ENCODE measurements at regions not wholly inside any gene's neighbourhood (a gene's known extent, or its start where the extent isn't known, plus 50 kb on each side); places are given as distances from the start of the nearest gene placed in this dataset.
"Not testable (repeated sequence)": the region's sequence is repeated elsewhere in the genome, so short reads cannot be mapped to it uniquely, and the experiment has no call there.

- Mint-ChIP-seq H3K36me3 (no peaks in the 10 kb centered on the region), H3K27me3 (no peaks in the 10 kb centered on the region), H3K27ac (no peak overlapping the region), H3K4me3 (no peak overlapping the region), H3K4me1 (no peaks in the 10 kb centered on the region), H3K9me3 (no peaks in the 10 kb centered on the region)
- ATAC-seq, result no peak
Observed at GRCh38 chr4:174016251-174016650, 267.2 kb downstream of the FBXO8 start.

- Mint-ChIP-seq H3K27ac (no peak overlapping the region), H3K9me3 (no peaks in the 10 kb centered on the region), H3K4me1 (no peaks in the 10 kb centered on the region), H3K4me3 (no peak overlapping the region), H3K27me3 (no peaks in the 10 kb centered on the region), H3K36me3 (no peaks in the 10 kb centered on the region)
- ATAC-seq, result no peak
Observed at GRCh38 chr4:174012886-174013259, 270.6 kb downstream of the FBXO8 start.

DNA sequence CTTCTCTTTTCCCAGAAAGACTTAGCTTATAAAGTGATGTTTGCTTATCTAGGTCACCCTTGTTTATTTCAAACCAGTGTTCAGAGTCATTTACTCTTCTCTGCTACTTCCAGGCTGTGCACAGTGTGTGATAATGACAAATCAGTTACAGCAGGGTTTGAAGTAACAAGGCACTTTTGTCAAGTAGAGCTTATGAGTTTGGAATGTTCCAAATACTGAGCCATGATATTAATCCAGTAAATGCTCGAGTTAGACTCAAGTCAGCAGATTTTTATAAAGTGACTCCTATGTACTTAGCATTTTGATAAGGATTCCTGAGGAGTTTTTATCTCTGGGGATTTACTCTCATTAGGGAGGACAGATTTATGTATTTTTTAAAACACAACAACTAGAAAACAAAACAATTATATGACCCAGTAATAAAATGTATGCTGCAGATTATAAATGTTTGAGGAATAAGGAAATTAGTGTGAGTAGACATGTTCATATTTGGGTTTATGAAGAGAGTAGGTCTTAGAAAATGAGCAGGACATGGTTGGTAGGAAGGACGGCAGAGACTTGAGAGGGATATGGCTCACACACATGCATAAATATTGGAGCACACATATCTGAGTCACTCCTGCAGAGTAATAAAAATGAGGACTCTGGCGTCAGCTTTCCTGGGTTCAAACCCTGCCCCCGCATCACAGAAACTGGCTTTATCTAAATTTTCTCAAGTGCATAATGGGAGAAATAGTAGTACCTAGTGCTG, 271.2 kb downstream of the FBXO8 start:
- no peak for ATAC-seq
- no peaks in the 10 kb centered on the region for H3K36me3 Mint-ChIP-seq
- H3K4me3 Mint-ChIP-seq, result no peak overlapping the region
- no peaks in the 10 kb centered on the region for H3K4me1 Mint-ChIP-seq
- no peaks in the 10 kb centered on the region for H3K27me3 Mint-ChIP-seq
- no peaks in the 10 kb centered on the region for H3K9me3 Mint-ChIP-seq
- H3K27ac Mint-ChIP-seq, result no peak overlapping the region

GRCh38 chr4:174010547-174010946, 272.9 kb downstream of the FBXO8 start:
- Mint-ChIP-seq H3K27ac (no peak overlapping the region), H3K4me1 (no peaks in the 10 kb centered on the region), H3K36me3 (no peaks in the 10 kb centered on the region), H3K9me3 (no peaks in the 10 kb centered on the region), H3K4me3 (no peak overlapping the region), H3K27me3 (no peaks in the 10 kb centered on the region)
- ATAC-seq, result no peak

GRCh38 chr4:174009686-174010451, 273.6 kb downstream of the FBXO8 start:
- ATAC-seq, result no peak
- Mint-ChIP-seq H3K27me3 (no peaks in the 10 kb centered on the region), H3K36me3 (no peaks in the 10 kb centered on the region), H3K9me3 (no peaks in the 10 kb centered on the region), H3K4me1 (no peaks in the 10 kb centered on the region), H3K27ac (no peak overlapping the region), H3K4me3 (no peak overlapping the region)

GRCh38 chr4:174005422-174005821, 278.0 kb downstream of the FBXO8 start:
- no peaks in the 10 kb centered on the region for H3K36me3 Mint-ChIP-seq
- H3K27me3 Mint-ChIP-seq, result no peaks in the 10 kb centered on the region
- no peak overlapping the region for H3K27ac Mint-ChIP-seq
- ATAC-seq, result no peak
- H3K4me3 Mint-ChIP-seq, result no peak overlapping the region
- no peaks in the 10 kb centered on the region for H3K4me1 Mint-ChIP-seq
- H3K9me3 Mint-ChIP-seq, result no peaks in the 10 kb centered on the region

- Mint-ChIP-seq H3K4me3 (no peak overlapping the region), H3K9me3 (peaks cover 2% of the 10 kb centered on the region), H3K27me3 (peaks cover 9% of the 10 kb centered on the region), H3K27ac (no peak overlapping the region), H3K36me3 (no peaks in the 10 kb centered on the region), H3K4me1 (no peaks in the 10 kb centered on the region)
- no peak for ATAC-seq
Observed at GRCh38 chr4:173998471-173999144, 284.9 kb downstream of the FBXO8 start.

- H3K4me1 Mint-ChIP-seq, H3K4me3 Mint-ChIP-seq, H3K9me3 Mint-ChIP-seq, ATAC-seq, H3K36me3 Mint-ChIP-seq, H3K27ac Mint-ChIP-seq, H3K27me3 Mint-ChIP-seq: not testable (repeated sequence)
Observed at GRCh38 chr4:173995779-173996178, 287.7 kb downstream of the FBXO8 start.

GRCh38 chr4:173991814-173992213, 291.7 kb downstream of the FBXO8 start:
- H3K4me3 Mint-ChIP-seq, result no peak overlapping the region
- H3K27me3 Mint-ChIP-seq, result peaks cover 9% of the 10 kb centered on the region
- peaks cover 2% of the 10 kb centered on the region for H3K9me3 Mint-ChIP-seq
- H3K27ac Mint-ChIP-seq, result no peak overlapping the region
- no peaks in the 10 kb centered on the region for H3K36me3 Mint-ChIP-seq
- ATAC-seq, result no peak
- no peaks in the 10 kb centered on the region for H3K4me1 Mint-ChIP-seq

DNA sequence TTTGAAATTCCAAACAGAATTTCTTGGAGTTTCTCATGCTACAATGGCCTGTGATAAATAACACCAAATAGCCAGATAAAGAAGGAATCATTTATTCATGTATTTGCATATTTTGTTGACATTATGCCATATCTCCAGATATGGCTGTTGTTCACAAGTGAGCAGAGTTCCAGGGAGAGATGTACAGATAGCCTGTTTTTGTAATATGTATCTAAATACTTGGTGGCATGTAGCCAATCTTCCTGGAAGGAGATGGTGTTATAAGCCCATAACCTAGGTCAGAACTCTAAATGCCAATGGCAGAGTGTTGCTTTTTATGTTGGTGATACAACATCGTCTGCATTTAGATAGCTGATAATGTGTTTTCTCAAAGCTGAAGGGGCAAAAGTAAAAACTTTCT, 292.2 kb downstream of the FBXO8 start:
- peaks cover 2% of the 10 kb centered on the region for H3K9me3 Mint-ChIP-seq
- no peak for ATAC-seq
- H3K27ac Mint-ChIP-seq, result no peak overlapping the region
- H3K4me3 Mint-ChIP-seq, result no peak overlapping the region
- peaks cover 9% of the 10 kb centered on the region for H3K27me3 Mint-ChIP-seq
- no peaks in the 10 kb centered on the region for H3K36me3 Mint-ChIP-seq
- no peaks in the 10 kb centered on the region for H3K4me1 Mint-ChIP-seq

GRCh38 chr4:173990869-173991210, 292.6 kb downstream of the FBXO8 start:
- Mint-ChIP-seq H3K36me3 (no peaks in the 10 kb centered on the region), H3K9me3 (peaks cover 2% of the 10 kb centered on the region), H3K4me3 (no peak overlapping the region), H3K4me1 (no peaks in the 10 kb centered on the region), H3K27ac (no peak overlapping the region), H3K27me3 (peaks cover 9% of the 10 kb centered on the region)
- ATAC-seq, result no peak

DNA sequence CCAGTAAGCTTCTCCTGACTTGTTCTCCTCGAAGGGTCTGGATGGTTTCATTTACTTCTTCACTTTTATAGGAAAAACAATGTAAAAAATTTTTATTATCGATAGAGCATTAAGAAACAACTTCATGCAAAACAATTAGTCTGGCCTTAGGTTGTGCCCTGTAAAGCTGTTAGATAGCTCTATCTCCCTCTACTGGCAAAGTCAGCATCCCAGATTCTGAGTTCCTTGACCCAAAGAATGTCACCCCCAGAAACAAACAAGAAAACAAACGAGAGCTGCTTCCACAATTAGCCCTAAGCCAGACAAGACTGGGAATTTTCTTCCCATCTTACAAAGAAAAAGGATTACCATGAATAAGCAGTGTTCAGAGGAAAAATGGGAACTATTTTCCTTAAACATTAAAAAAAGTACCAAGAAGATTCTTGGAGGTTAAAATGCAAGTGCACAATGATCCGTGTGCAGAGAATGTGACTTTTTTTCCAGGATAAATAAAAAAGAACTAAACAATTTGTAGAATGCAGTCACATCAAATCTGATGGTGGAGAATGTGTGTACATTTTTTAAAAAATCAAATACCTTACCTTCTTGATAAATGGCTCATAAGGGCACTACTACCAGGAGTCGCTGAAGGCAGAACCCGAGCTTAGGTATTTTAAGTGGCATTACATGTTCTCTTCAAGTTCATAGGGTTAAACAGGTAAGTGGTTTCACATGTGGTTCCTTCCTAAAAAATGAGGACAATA, 293.2 kb downstream of the FBXO8 start:
- no peaks in the 10 kb centered on the region for H3K36me3 Mint-ChIP-seq
- ATAC-seq, result no peak
- peaks cover 2% of the 10 kb centered on the region for H3K9me3 Mint-ChIP-seq
- H3K27ac Mint-ChIP-seq, result no peak overlapping the region
- H3K4me3 Mint-ChIP-seq, result no peak overlapping the region
- H3K27me3 Mint-ChIP-seq, result peaks cover 9% of the 10 kb centered on the region
- H3K4me1 Mint-ChIP-seq, result no peaks in the 10 kb centered on the region

DNA sequence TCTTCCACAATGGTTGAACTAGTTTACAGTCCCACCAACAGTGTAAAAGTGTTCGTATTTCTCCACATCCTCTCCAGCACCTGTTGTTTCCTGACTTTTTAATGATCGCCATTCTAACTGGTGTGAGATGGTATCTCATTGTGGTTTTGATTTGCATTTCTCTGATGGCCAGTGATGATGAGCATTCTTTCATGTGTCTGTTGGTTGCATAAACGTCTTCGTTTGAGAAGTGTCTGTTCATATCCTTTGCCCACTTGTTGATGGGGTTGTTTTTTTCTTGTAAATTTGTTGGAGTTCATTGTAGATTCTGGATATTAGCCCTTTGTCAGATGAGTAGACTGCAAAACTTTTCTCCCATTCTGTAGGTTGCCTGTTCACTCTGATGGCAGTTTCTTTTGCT, 319.9 kb downstream of the FBXO8 start:
- H3K36me3 Mint-ChIP-seq, ATAC-seq, H3K9me3 Mint-ChIP-seq, H3K4me1 Mint-ChIP-seq, H3K27ac Mint-ChIP-seq, H3K4me3 Mint-ChIP-seq, H3K27me3 Mint-ChIP-seq: not testable (repeated sequence)

DNA sequence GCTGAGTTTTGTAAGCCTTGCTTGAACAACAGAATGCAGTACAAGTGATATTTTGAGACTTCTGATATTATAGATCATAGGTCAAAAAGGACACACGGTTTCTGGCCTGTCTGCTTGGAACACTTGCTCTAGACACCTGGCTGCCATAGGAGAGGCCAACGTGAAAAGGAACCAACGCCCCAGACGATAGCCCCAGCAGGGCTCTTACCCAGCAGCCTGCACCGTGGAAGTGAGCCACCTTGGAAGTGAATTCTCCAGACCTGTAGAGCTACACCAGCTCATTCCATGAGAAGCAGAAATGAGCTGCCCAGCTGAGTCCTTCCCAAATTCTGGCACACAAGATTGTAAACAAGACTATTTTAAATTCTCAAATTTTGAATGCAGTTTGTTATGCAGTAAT, 323.1 kb downstream of the FBXO8 start:
- Mint-ChIP-seq H3K27ac (no peak overlapping the region), H3K4me3 (no peak overlapping the region), H3K4me1 (no peaks in the 10 kb centered on the region), H3K36me3 (no peaks in the 10 kb centered on the region), H3K27me3 (no peaks in the 10 kb centered on the region), H3K9me3 (peaks cover 5% of the 10 kb centered on the region)
- peak; percentile 50 for ATAC-seq

DNA sequence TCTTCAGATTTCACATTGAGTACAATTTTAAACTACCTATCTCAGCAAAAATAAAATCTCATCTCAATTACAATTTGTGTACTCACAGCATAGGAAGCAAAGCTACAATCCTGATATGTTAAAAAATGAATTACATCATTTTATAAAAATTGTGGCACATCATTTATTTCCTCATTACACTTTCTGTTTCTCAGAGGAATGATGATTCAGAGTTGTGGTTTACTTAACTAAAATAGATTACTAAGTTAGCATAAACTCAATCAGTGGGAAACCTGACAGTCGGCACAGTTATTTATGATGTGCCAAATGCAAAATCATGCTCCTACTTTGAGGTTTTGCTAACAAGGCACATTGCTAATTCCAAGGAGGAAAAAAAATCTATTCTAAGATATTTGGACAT, 325.0 kb downstream of the FBXO8 start:
- no peak for ATAC-seq
- no peak overlapping the region for H3K4me3 Mint-ChIP-seq
- no peaks in the 10 kb centered on the region for H3K36me3 Mint-ChIP-seq
- no peaks in the 10 kb centered on the region for H3K27me3 Mint-ChIP-seq
- no peaks in the 10 kb centered on the region for H3K4me1 Mint-ChIP-seq
- H3K9me3 Mint-ChIP-seq, result peaks cover 3% of the 10 kb centered on the region
- H3K27ac Mint-ChIP-seq, result no peak overlapping the region
